ENCODE measurements at regions not wholly inside any gene's neighbourhood (a gene's known extent, or its start where the extent isn't known, plus 50 kb on each side); places are given as distances from the start of the nearest gene placed in this dataset.

DNA sequence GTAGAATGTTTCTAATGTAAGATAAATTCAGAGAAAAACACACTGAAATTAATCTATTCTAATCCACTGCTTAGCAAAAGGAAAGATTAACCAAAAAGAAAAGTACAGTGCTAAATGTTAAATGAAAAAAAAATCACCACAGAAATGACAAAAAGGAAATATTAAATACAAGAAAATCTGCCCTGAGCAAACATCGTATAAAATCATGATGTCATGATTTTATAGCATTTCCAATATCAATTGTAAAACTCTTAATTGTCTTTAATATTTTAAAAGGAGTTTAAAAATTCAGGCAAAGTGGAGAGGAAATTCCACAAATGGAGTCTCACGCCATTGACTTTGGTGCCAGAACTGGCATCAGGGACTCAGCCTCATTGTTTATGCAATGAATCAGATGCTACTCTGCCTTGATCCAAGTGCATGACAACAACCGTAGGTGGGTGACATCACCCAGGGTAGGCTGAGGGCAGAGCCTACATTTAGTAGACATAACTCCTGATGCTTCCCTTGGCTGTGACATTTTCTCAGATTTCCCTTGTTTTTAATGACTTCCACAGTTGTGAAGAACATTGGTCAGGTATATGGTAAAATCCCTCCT is 696.8 kb downstream of the SEMA5A start:
- TF ChIP-seq, protein P1, sequence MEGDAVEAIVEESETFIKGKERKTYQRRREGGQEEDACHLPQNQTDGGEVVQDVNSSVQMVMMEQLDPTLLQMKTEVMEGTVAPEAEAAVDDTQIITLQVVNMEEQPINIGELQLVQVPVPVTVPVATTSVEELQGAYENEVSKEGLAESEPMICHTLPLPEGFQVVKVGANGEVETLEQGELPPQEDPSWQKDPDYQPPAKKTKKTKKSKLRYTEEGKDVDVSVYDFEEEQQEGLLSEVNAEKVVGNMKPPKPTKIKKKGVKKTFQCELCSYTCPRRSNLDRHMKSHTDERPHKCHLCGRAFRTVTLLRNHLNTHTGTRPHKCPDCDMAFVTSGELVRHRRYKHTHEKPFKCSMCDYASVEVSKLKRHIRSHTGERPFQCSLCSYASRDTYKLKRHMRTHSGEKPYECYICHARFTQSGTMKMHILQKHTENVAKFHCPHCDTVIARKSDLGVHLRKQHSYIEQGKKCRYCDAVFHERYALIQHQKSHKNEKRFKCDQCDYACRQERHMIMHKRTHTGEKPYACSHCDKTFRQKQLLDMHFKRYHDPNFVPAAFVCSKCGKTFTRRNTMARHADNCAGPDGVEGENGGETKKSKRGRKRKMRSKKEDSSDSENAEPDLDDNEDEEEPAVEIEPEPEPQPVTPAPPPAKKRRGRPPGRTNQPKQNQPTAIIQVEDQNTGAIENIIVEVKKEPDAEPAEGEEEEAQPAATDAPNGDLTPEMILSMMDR (IDR thresholded peaks at IDR 0.05; ENCODE audit: low read depth, low read length): no peak
- no peak for TF ChIP-seq EZH2phosphoT487 (IDR thresholded peaks at IDR 0.05; ENCODE audit: low read depth)
